ENCODE measurements at regions not wholly inside any gene's neighbourhood (a gene's known extent, or its start where the extent isn't known, plus 50 kb on each side); places are given as distances from the start of the nearest gene placed in this dataset.

DNA sequence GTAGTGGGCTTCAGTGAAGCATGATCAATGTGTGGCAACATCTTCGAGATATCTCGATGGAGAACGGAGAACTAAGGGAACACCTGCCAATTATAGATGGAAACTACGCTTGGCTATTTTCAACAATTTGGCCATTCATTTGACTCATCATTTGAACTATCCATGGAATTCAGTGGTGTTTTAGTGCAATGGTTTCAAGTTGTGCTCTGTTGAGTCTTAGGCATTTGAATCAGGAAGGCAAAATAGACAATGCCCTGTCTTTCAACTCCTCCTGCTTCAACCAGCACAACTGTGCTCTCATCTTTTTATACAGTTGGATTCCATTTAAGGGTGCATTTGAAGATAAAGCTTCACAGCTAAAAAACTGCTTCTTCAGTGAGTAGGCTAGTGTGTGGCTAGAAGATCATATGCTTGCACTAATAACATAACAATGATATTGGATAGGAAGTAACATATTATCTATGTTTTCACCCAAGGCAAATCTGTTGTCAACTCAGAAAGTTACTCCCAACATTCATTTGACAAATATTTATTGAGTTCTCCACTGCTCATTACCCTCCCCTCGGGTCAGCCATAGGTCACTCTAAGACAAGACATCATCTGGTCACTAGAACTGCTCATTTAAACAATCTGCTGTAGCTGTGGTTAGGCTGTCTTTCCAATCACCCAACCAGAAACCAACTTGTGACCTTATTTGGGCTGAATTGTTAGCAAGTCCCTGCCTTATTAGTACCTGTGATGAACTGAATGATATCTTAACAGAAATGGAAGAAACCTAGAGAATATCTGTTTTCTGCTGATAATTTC lies 314.1 kb upstream of the SP4 start:
- no peak for DNase-seq (ENCODE audit: low read depth, low spot score)
- no peak overlapping the region for H3K4me3 ChIP-seq (ENCODE audit: low read length)

- no peak for DNase-seq (ENCODE audit: low read depth, low spot score)
- no peak overlapping the region for H3K4me3 ChIP-seq (ENCODE audit: low read length)
Observed at GRCh38 chr7:21123586-21123985, 304.3 kb upstream of the SP4 start.

- no peak overlapping the region for H3K4me3 ChIP-seq (ENCODE audit: low read length)
- no peak for DNase-seq (ENCODE audit: low read depth, low spot score)
Observed at GRCh38 chr7:21125297-21125696, 302.6 kb upstream of the SP4 start.

GRCh38 chr7:21128062-21128817 lies 299.6 kb upstream of the SP4 start:
- DNase-seq (ENCODE audit: low read depth, low spot score), result no peak
- H3K4me3 ChIP-seq (ENCODE audit: low read length), result no peak overlapping the region

DNA sequence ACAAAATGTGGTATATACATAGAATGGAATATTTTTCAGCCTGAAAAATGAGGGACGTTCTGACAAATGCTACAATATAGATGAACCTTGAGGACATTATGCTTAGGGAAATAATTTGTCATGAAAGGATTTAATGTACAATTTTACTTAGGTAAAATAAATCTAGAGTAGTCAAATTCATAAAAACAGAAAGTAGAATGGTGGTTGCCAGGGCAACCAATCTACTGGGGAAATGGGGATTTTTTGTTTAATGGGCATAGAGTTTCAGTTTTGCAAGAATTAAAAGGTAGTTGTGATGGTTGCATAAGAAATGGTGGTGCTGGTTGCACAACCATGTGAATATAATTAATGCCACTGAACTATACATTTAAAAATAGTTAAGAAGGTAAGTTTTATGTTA lies 296.0 kb upstream of the SP4 start:
- no peak for DNase-seq (ENCODE audit: low read depth, low spot score)
- no peak overlapping the region for H3K4me3 ChIP-seq (ENCODE audit: low read length)

DNA sequence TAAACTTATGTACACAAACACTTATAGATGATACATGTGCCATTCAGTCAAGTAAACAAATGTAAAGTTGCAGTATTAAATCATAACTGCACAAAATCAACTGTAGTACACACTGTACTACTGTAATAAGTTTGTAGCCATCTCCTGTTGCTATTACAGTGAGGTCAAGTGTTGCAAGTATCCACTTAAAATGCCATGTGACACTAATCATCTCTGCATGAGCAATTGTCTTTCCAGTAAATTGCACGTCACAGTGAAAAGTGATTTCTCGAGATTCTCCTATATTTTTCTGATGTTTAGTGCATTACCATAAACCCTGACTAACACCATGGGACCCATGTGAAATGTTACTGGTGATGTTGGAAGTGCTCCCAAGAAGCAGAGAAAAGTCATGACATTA lies 293.3 kb upstream of the SP4 start:
- no peak overlapping the region for H3K4me3 ChIP-seq (ENCODE audit: low read length)
- no peak for DNase-seq (ENCODE audit: low read depth, low spot score)

- no peak for DNase-seq (ENCODE audit: low read depth, low spot score)
- no peak overlapping the region for H3K4me3 ChIP-seq (ENCODE audit: low read length)
Observed at GRCh38 chr7:21135437-21135836, 292.4 kb upstream of the SP4 start.

DNA sequence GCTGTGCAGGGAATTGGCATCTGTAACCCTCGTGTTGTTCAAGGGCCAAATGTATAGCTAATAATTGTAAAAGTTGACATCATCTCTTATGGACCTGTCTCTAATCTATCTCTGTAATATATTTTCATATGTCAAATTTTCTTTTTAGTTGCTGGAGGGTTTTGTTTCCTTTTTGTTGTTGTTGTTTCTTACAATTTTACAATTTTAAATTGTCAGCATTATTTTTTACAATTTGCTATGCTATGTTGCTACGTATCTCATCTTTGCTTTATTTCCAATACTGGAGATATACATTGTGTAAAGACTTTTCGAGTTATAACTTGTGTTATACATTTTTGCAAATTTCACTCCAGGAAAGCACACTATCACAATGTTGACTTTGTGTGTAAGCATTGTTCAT lies 290.2 kb upstream of the SP4 start:
- H3K4me3 ChIP-seq (ENCODE audit: low read length), result no peak overlapping the region
- DNase-seq (ENCODE audit: low read depth, low spot score), result no peak

GRCh38 chr7:21140622-21141021 lies 287.3 kb upstream of the SP4 start:
- DNase-seq (ENCODE audit: low read depth, low spot score), result no peak
- no peak overlapping the region for H3K4me3 ChIP-seq (ENCODE audit: low read length)

GRCh38 chr7:21141476-21141875 lies 286.4 kb upstream of the SP4 start:
- DNase-seq (ENCODE audit: low read depth, low spot score), result no peak
- no peak overlapping the region for H3K4me3 ChIP-seq (ENCODE audit: low read length)

DNA sequence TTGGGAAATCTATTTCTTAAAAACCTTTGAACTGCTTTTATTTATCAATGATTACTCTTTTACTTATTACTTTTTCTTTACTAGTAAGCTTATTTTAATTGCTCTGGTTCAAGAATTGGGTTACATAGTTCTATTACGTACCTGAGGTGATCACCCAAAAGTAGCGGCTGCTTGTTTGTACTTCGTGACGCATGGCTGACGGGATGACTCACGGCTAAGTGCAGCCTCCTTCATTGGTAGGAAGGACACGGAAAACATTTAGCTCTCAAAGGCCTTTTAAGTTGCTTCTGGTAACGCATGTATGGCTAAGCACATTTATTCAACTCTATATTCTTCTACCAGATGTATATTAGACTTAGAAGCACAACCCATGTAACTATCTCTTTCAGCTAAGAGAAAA lies 285.8 kb upstream of the SP4 start:
- H3K4me3 ChIP-seq (ENCODE audit: low read length), result no peak overlapping the region
- no peak for DNase-seq (ENCODE audit: low read depth, low spot score)

DNA sequence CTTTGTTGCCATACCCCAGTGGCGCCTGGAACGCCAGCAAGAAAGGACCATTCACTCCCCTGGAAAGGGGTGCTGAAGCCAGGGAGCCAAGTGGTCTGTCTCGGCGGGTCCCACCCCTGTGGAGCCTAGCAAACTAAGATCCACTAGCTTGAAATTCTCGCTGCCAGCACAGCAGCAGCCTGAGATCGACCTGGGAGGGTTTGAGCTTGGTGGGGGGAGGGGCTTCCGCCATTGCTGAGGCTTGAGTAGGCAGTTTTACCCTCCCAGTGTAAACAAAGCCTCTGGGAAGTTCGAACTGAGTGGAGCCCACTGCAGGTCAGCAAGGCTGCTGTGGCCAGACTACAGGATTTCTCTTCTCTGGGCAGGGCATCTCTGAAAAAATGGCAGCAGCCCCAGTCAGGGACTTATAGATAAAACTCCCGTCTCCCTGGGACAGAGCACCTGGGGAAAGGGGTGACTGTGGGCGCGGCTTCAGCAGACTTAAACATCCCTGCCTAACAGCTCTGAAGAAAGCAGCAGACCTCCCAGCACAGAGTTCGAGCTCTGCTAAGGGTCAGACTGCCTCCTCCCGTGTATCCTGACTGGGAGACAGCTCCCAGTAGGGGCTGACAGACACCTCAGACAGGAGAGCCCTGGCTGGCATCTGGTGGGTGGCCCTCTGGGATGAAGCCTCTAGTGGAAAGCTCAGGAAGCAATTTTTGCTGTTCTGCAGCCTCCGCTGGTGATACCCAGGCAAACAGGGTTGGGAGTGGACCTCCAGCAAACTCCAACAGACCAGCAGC lies 281.1 kb upstream of the SP4 start:
- H3K4me3 ChIP-seq (ENCODE audit: low read length), result no peak overlapping the region
- no peak for DNase-seq (ENCODE audit: low read depth, low spot score)

DNA sequence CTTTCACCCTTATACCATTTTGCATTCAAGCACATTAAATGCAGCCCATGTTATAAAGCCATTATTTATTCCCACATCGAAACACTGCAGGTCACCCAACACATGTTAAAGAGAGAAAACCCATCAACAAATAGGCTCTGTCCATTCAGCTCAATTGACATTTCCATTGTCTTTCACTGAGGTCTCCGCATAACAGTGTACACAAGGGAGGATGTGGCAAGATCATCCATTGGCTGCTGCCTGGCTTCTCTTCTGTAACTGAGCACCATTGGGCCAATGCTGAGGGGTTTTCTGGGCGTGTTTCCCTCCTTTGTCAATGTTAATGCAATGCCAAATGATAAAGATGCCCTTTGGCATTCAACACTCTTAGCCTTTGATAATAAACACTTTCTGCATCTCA lies 278.1 kb upstream of the SP4 start:
- no peak for DNase-seq (ENCODE audit: low read depth, low spot score)
- no peak overlapping the region for H3K4me3 ChIP-seq (ENCODE audit: low read length)

- DNase-seq (ENCODE audit: low read depth, low spot score), result no peak
- no peak overlapping the region for H3K4me3 ChIP-seq (ENCODE audit: low read length)
Observed at GRCh38 chr7:21154614-21155013, 273.3 kb upstream of the SP4 start.

DNA sequence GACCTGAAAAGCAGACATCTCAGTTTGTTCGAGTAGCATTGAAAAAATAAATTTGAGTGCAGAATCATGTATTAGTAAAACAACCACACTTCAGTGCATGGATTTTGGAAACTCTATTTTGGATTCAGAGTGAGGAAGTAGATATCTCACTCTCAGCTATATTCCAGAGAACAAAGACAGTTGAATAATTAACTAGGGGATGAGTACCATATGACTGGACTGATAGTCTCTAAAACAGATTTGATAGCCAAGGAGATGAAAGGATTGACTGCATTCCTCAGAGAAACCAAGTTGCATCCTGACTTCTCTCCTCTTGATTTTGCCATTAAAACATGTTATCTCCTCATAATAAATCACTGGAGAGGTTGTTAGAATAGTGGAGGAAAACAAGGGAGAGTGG lies 268.4 kb upstream of the SP4 start:
- no peak overlapping the region for H3K4me3 ChIP-seq (ENCODE audit: low read length)
- no peak for DNase-seq (ENCODE audit: low read depth, low spot score)

GRCh38 chr7:21160401-21160800 lies 267.5 kb upstream of the SP4 start:
- no peak overlapping the region for H3K4me3 ChIP-seq (ENCODE audit: low read length)
- DNase-seq (ENCODE audit: low read depth, low spot score), result no peak

DNA sequence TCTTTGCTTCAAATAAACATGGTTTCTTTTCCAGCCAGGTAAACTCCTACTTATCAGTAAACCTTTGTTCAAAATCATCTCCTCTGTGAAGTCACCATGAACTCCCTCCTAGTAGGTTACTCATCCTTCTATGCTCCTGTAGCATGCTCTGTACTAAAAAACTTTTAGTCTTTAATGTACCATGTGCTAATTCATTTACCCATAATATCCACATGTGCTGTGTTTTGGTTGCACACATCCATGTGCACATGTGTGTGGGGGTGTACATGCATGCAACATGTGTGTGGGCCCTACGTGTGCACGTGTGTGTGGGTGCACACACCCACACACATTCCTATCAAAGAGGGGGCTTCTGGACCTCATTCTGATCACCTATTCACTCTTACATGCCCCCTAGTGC lies 259.9 kb upstream of the SP4 start:
- no peak overlapping the region for H3K4me3 ChIP-seq (ENCODE audit: low read length)
- no peak for DNase-seq (ENCODE audit: low read depth, low spot score)

GRCh38 chr7:21169667-21170580 lies 258.0 kb upstream of the SP4 start:
- no peak for DNase-seq (ENCODE audit: low read depth, low spot score)
- H3K4me3 ChIP-seq (ENCODE audit: low read length), result no peak overlapping the region

DNA sequence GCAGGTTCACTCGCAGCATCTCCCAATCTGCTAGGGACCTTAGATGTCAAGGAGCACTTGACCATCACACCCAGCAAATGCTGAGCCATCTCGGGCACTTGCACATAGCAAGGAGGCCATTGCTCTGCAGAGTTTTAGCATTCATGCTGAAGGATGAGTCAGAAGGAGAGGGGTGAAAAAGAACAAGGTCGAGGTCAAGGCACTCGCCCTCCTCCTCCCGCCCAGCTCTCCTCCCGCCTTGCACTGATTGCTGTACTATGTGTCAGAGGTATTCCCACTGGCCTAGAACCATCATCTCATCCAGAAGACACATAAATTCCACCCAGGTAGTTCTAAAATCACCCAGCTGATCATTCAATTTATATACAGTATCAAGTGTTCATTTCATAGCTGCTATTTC lies 255.1 kb upstream of the SP4 start:
- DNase-seq (ENCODE audit: low read depth, low spot score), result no peak
- H3K4me3 ChIP-seq (ENCODE audit: low read length), result no peak overlapping the region

All from Jurkat, Clone E6-1 (cell line).